ENCODE measurements at regions not wholly inside any gene's neighbourhood (a gene's known extent, or its start where the extent isn't known, plus 50 kb on each side); places are given as distances from the start of the nearest gene placed in this dataset.

- no peaks in the 10 kb centered on the region for H3K9me3 ChIP-seq (ENCODE audit: insufficient read depth, low read length, severe bottlenecking)
- H3K36me3 ChIP-seq (ENCODE audit: insufficient read depth, low read length): no peaks in the 10 kb centered on the region
- H3K79me2 ChIP-seq (ENCODE audit: insufficient read depth, low read length): no peaks in the 10 kb centered on the region
- H4K20me1 ChIP-seq (ENCODE audit: insufficient read depth, low read length): no peaks in the 10 kb centered on the region
- no peak overlapping the region for H2AFZ ChIP-seq (ENCODE audit: low read depth, low read length)
- H3K4me1 ChIP-seq (ENCODE audit: insufficient read depth, low read length): no peaks in the 10 kb centered on the region
- H3K27ac ChIP-seq (ENCODE audit: low read length): no peak overlapping the region
- no peak overlapping the region for H3K9ac ChIP-seq (ENCODE audit: low read depth, low read length)
- H3K27me3 ChIP-seq (ENCODE audit: insufficient read depth, low read length, poor library complexity): no peaks in the 10 kb centered on the region
- no peak for DNase-seq
- TF ChIP-seq CTCF (IDR thresholded peaks at IDR 0.05; ENCODE audit: borderline replicate concordance, extremely low read depth, low read length, poor library complexity, severe bottlenecking) (no peak), EZH2 (IDR thresholded peaks at IDR 0.05; ENCODE audit: borderline replicate concordance, low read depth, low read length, severe bottlenecking) (no peak)
- no peak overlapping the region for H3K4me2 ChIP-seq (ENCODE audit: insufficient read depth, low read length)
- no peak for ATAC-seq (ENCODE audit: insufficient read depth, low read depth)
- H3K4me3 ChIP-seq (ENCODE audit: low read depth in 1 of 2, low read length in 2 of 2): no peak overlapping the region
These were observed 876.7 kb upstream of the POU3F3 start for GRCh38 chr2:103977241-103977640.

DNA sequence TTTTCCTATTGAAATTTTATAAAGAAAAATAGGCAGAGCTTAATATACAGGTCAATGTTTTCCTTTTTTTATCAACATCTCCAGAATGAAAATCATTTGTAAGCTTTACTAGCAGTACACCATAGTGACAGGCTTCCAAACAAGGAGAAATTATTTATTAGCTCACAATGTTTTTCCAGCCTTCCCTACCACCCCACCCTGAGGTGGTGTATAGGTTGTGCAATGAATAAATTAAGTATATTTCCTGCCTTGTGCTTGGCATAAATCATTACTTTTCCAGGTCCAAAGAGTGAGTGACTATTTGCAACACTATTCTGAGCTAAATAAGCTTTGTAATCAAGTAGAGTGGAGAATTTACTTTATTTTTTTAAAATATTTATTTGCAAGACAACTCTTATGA lies 876.2 kb upstream of the POU3F3 start:
- H2AFZ ChIP-seq (ENCODE audit: low read depth, low read length): no peak overlapping the region
- H3K9me3 ChIP-seq (ENCODE audit: insufficient read depth, low read length, severe bottlenecking): no peaks in the 10 kb centered on the region
- H4K20me1 ChIP-seq (ENCODE audit: insufficient read depth, low read length): no peaks in the 10 kb centered on the region
- no peak overlapping the region for H3K4me2 ChIP-seq (ENCODE audit: insufficient read depth, low read length)
- H3K36me3 ChIP-seq (ENCODE audit: insufficient read depth, low read length): no peaks in the 10 kb centered on the region
- no peak overlapping the region for H3K9ac ChIP-seq (ENCODE audit: low read depth, low read length)
- no peak overlapping the region for H3K27ac ChIP-seq (ENCODE audit: low read length)
- H3K4me1 ChIP-seq (ENCODE audit: insufficient read depth, low read length): no peaks in the 10 kb centered on the region
- H3K27me3 ChIP-seq (ENCODE audit: insufficient read depth, low read length, poor library complexity): no peaks in the 10 kb centered on the region
- ATAC-seq (ENCODE audit: insufficient read depth, low read depth): no peak
- H3K79me2 ChIP-seq (ENCODE audit: insufficient read depth, low read length): no peaks in the 10 kb centered on the region
- H3K4me3 ChIP-seq (ENCODE audit: low read depth in 1 of 2, low read length in 2 of 2): no peak overlapping the region
- DNase-seq: no peak
- no peak for TF ChIP-seq CTCF (IDR thresholded peaks at IDR 0.05; ENCODE audit: borderline replicate concordance, extremely low read depth, low read length, poor library complexity, severe bottlenecking)
- no peak for TF ChIP-seq EZH2 (IDR thresholded peaks at IDR 0.05; ENCODE audit: borderline replicate concordance, low read depth, low read length, severe bottlenecking)

- DNase-seq (no peak), ATAC-seq (ENCODE audit: insufficient read depth, low read depth) (no peak)
- Histone ChIP-seq H3K4me1 (ENCODE audit: insufficient read depth, low read length) (no peaks in the 10 kb centered on the region), H3K36me3 (ENCODE audit: insufficient read depth, low read length) (no peaks in the 10 kb centered on the region), H3K27ac (ENCODE audit: low read length) (no peak overlapping the region), H3K27me3 (ENCODE audit: insufficient read depth, low read length, poor library complexity) (no peaks in the 10 kb centered on the region), H3K4me2 (ENCODE audit: insufficient read depth, low read length) (no peak overlapping the region), H3K79me2 (ENCODE audit: insufficient read depth, low read length) (no peaks in the 10 kb centered on the region), H2AFZ (ENCODE audit: low read depth, low read length) (no peak overlapping the region), H3K9ac (ENCODE audit: low read depth, low read length) (no peak overlapping the region), H4K20me1 (ENCODE audit: insufficient read depth, low read length) (no peaks in the 10 kb centered on the region), H3K9me3 (ENCODE audit: insufficient read depth, low read length, severe bottlenecking) (no peaks in the 10 kb centered on the region), H3K4me3 (ENCODE audit: low read depth in 1 of 2, low read length in 2 of 2) (no peak overlapping the region)
- TF ChIP-seq EZH2 (IDR thresholded peaks at IDR 0.05; ENCODE audit: borderline replicate concordance, low read depth, low read length, severe bottlenecking): no peak
- TF ChIP-seq CTCF (IDR thresholded peaks at IDR 0.05; ENCODE audit: borderline replicate concordance, extremely low read depth, low read length, poor library complexity, severe bottlenecking): no peak
These were observed 873.5 kb upstream of the POU3F3 start for GRCh38 chr2:103980401-103980800.

DNA sequence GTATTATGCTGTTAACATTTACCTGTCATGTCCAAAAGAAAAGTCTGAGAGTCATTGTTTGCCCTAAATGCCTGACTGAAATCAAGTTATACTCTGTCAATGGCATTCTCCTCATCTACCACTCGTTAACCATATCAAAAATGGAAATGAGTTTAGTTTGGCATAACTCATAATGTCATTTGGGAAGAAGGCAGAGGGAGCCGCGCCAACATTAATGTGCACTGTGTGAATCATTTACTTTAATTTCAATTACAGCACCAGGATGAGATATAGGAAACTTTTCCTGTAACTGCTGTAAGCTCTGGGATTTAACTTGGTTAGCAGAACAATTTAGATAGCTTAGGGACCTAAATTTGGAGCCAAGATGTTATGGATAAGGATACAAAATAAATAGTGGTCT lies 871.2 kb upstream of the POU3F3 start:
- no peaks in the 10 kb centered on the region for H3K9me3 ChIP-seq (ENCODE audit: insufficient read depth, low read length, severe bottlenecking)
- no peak overlapping the region for H3K9ac ChIP-seq (ENCODE audit: low read depth, low read length)
- no peaks in the 10 kb centered on the region for H3K27me3 ChIP-seq (ENCODE audit: insufficient read depth, low read length, poor library complexity)
- no peak overlapping the region for H2AFZ ChIP-seq (ENCODE audit: low read depth, low read length)
- no peaks in the 10 kb centered on the region for H3K36me3 ChIP-seq (ENCODE audit: insufficient read depth, low read length)
- no peaks in the 10 kb centered on the region for H4K20me1 ChIP-seq (ENCODE audit: insufficient read depth, low read length)
- H3K4me2 ChIP-seq (ENCODE audit: insufficient read depth, low read length): no peak overlapping the region
- ATAC-seq (ENCODE audit: insufficient read depth, low read depth): no peak
- H3K79me2 ChIP-seq (ENCODE audit: insufficient read depth, low read length): no peaks in the 10 kb centered on the region
- H3K4me3 ChIP-seq (ENCODE audit: low read depth in 1 of 2, low read length in 2 of 2): no peak overlapping the region
- no peak overlapping the region for H3K27ac ChIP-seq (ENCODE audit: low read length)
- TF ChIP-seq EZH2 (IDR thresholded peaks at IDR 0.05; ENCODE audit: borderline replicate concordance, low read depth, low read length, severe bottlenecking) (no peak), CTCF (IDR thresholded peaks at IDR 0.05; ENCODE audit: borderline replicate concordance, extremely low read depth, low read length, poor library complexity, severe bottlenecking) (no peak)
- no peak for DNase-seq
- no peaks in the 10 kb centered on the region for H3K4me1 ChIP-seq (ENCODE audit: insufficient read depth, low read length)
